ENCODE measurements at regions not wholly inside any gene's neighbourhood (a gene's known extent, or its start where the extent isn't known, plus 50 kb on each side); places are given as distances from the start of the nearest gene placed in this dataset.

DNA sequence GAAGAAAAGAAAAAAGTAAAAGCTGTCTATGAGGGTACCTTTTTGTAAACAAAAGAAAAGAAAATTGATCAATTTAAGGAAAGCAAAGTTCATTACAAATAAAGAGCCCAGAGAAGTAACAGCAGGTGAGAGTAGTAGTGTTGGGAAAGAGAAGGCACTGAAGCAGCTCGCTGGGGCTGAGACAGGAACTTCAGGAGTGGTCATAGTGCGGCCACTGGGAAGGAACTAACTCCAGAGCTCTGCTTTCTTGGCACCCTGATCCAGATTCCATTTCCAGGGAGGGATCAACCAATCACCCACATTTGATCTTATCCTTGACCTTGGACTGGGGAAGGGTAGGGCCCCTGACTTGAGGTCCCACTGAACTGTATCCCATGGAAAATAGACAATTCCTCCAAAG is 617.6 kb downstream of the CPS1 start:
- TF ChIP-seq POLR2A (IDR thresholded peaks at IDR 0.05; ENCODE audit: low read length) (no peak), GATA1 (IDR thresholded peaks at IDR 0.05; ENCODE audit: low read depth, low read length) (no peak)
